Transverse colon (tissue), 4 donors: ENCODE measurements at regions not wholly inside any gene's neighbourhood (a gene's known extent, or its start where the extent isn't known, plus 50 kb on each side); places are given as distances from the start of the nearest gene placed in this dataset.

Experiments
- CTCF ChIP-seq, 5 experiments: fragments of 200-600 bp in 3 of 5; fragments of 450-650 bp in 2 of 5; sonication (generic) in 3 of 5; IDR thresholded peaks; 1 replicate in 2 of 5; 2 replicates in 3 of 5; pipeline ENCODE4 v1.5.1; 2016 to 2017; ENCODE audit warnings: antibody characterized with exemption in 5 of 5, inconsistent platforms in 3 of 5, mild to moderate bottlenecking in 2 of 5, moderate library complexity in 1 of 5
- EP300 ChIP-seq: sonication (generic); formaldehyde crosslinking; IDR thresholded peaks from one replicate; pipeline ENCODE4 v1.6.1; 2017; ENCODE audit warnings: antibody characterized with exemption, low read depth
- POLR2A ChIP-seq: fragments of 450-650 bp; IDR thresholded peaks from one replicate; pipeline ENCODE4 v1.6.1; 2016; ENCODE audit warnings: antibody characterized with exemption, mild to moderate bottlenecking, moderate library complexity
- POLR2AphosphoS5 ChIP-seq, 3 donors: sonication (generic); formaldehyde crosslinking; IDR thresholded peaks; one replicate each; pipeline ENCODE4 v1.6.1; 2016; ENCODE audit warnings: antibody characterized with exemption in 3 of 3

DNA sequence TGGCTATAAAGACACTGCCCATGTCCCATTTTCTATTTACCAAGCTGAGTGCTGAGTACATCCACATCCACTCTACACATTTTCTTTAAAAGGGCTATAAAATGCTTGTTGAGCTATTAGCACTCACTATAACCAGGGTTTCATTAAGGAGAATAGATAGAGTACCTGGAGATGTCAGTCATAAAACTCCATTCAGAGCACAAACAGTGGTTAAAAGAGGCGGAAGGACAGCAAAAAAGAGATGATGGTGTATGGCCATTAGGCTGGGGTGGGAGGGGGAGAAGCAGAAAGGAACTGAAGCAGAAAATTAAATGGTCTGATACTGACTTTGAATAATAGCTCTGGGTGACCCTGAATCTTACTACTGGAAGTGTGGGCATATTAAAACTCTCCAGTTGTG is 609.9 kb upstream of the MAP3K7 start:
- TF ChIP-seq POLR2AphosphoS5 (IDR thresholded peaks at IDR 0.05) (no peak), CTCF (IDR thresholded peaks at IDR 0.05) (no peak), POLR2A (no peak), EP300 (no peak)
